GM12878 (cell line): ENCODE measurements at regions not wholly inside any gene's neighbourhood (a gene's known extent, or its start where the extent isn't known, plus 50 kb on each side); places are given as distances from the start of the nearest gene placed in this dataset.

Experiments used
- ATAC-seq: fragments of 200-7000 bp; cut with Tn5 transposase; 3 replicates; pipeline ENCODE4 v1.9.1; 2020; ENCODE audit warnings: mild to moderate bottlenecking, moderate library complexity
- BruUV-seq: library from RNA; stranded (reverse); fragments of 400-500 nt; replicated peaks from 2 replicates; lab custom pipeline; 2021; lab: Mats Ljungman, UMichigan
- CTCF ChIA-PET: fragments of 300-600 bp; sonication (Branson Sonifier 250); formaldehyde crosslinking; extraction: SDS; loops from one replicate; lab custom pipeline; 2021; ENCODE audit warnings: inconsistent platforms; lab: Yijun Ruan, JAX
- POLR2A ChIA-PET: fragments of 350-600 bp; formaldehyde crosslinking; extraction: SDS; loops from one replicate; lab custom pipeline; 2021; ENCODE audit warnings: inconsistent platforms; lab: Charles Lee
- RAD21 ChIA-PET: fragments of 300-600 bp; sonication (Branson Sonifier 250); formaldehyde crosslinking; loops from one replicate; lab custom pipeline; 2023; ENCODE audit warnings: antibody characterized with exemption; ENCODE audit not compliant: unreplicated experiment; lab: Charles Lee
- SMC1A ChIA-PET: fragments of 300-600 bp; sonication (Branson Sonifier 250); formaldehyde crosslinking; loops from one replicate; lab custom pipeline; 2023; ENCODE audit not compliant: unreplicated experiment, uncharacterized antibody; lab: Charles Lee
- DNase-seq: peaks from one replicate; pipeline ENCODE4 v3.0.0-alpha.2; 2011; ENCODE audit warnings: low read depth, low spot score
- FAIRE-seq: peaks from 3 replicates; lab custom pipeline; 2011; peaks lifted over from hg19 to GRCh38; lab: Jason Lieb, UNC
- H2AFZ ChIP-seq: 2 replicates; pipeline ENCODE4 v1.6.0; 2011; ENCODE audit warnings: low read depth, low read length, control low read depth; ENCODE audit not compliant: control insufficient read depth
- H3K27ac ChIP-seq: 2 replicates; pipeline ENCODE4 v1.5.1; 2011; ENCODE audit warnings: control low read depth; ENCODE audit not compliant: control insufficient read depth, insufficient read depth
- H3K27me3 ChIP-seq, 2 experiments: replicated peaks in 1 of 2; 2 replicates each; pipeline versions ENCODE4 v1.6.0 to v1.6.1; 2011; ENCODE audit warnings: low read length in 1 of 2; ENCODE audit not compliant: control insufficient read depth in 2 of 2, insufficient read depth in 2 of 2
- H3K36me3 ChIP-seq, 2 experiments: 2 replicates each; pipeline ENCODE4 v1.5.1; 2011; ENCODE audit warnings: low read length in 1 of 2; ENCODE audit not compliant: control insufficient read depth in 2 of 2, insufficient read depth in 2 of 2
- H3K4me1 ChIP-seq: 2 replicates; pipeline ENCODE4 v1.6.1; 2011; ENCODE audit warnings: mild to moderate bottlenecking, low read length, moderate library complexity, mixed read lengths; ENCODE audit not compliant: control insufficient read depth, insufficient read depth
- H3K4me2 ChIP-seq: 2 replicates; pipeline ENCODE4 v1.6.0; 2011; ENCODE audit warnings: control low read depth; ENCODE audit not compliant: control insufficient read depth, insufficient read depth
- H3K4me3 ChIP-seq: fragments of 200-600 bp; sonication (generic); 2 replicates; pipeline ENCODE4 v1.5.1; 2016
- H3K79me2 ChIP-seq: 2 replicates; pipeline ENCODE4 v1.6.0; 2011; ENCODE audit warnings: low read length; ENCODE audit not compliant: control insufficient read depth, insufficient read depth
- H3K9ac ChIP-seq: 2 replicates; pipeline ENCODE4 v1.8.0; 2011; ENCODE audit warnings: low read length, control low read depth, mixed read lengths; ENCODE audit not compliant: control insufficient read depth, insufficient read depth
- H3K9me3 ChIP-seq: replicated peaks from 3 replicates; pipeline ENCODE4 v1.5.1; 2011; ENCODE audit warnings: mild to moderate bottlenecking, low read length; ENCODE audit not compliant: control insufficient read depth, insufficient read depth
- H4K20me1 ChIP-seq: 2 replicates; pipeline ENCODE4 v1.6.0; 2011; ENCODE audit not compliant: control insufficient read depth, insufficient read depth
- BCL3 ChIP-seq: IDR thresholded peaks from 2 replicates; pipeline ENCODE4 v1.6.1; 2011; ENCODE audit warnings: borderline replicate concordance, low read depth, mild to moderate bottlenecking, moderate library complexity, low read length; ENCODE audit not compliant: insufficient read depth, poor library complexity, severe bottlenecking
- MYB ChIP-seq: fragments of 150-350 bp; IDR thresholded peaks from 2 replicates; pipeline ENCODE4 v1.6.1; 2014; ENCODE audit warnings: mild to moderate bottlenecking, low read depth, low read length, borderline replicate concordance
- PAX8 ChIP-seq: fragments of 450-650 bp; IDR thresholded peaks from 2 replicates; pipeline ENCODE4 v1.6.1; 2017; ENCODE audit warnings: mild to moderate bottlenecking, moderate library complexity
- PBX3 ChIP-seq: IDR thresholded peaks from 2 replicates; pipeline ENCODE4 v1.6.1; 2011; ENCODE audit warnings: mild to moderate bottlenecking, low read depth, low read length, moderate library complexity; ENCODE audit not compliant: insufficient replicate concordance
- SUZ12 ChIP-seq: fragments of 200-600 bp; sonication (generic); IDR thresholded peaks from one replicate; pipeline ENCODE4 v1.6.1; 2018; ENCODE audit warnings: antibody characterized with exemption, mild to moderate bottlenecking; ENCODE audit not compliant: unreplicated experiment
- WGBS: methylation state at CpG from one replicate; pipeline ENCODE4 v1.1.6; 2016; ENCODE audit warnings: low lambda C conversion rate; ENCODE audit not compliant: insufficient replicate concordance, insufficient coverage; ENCODE audit errors: missing lambda C conversion rate; 5-methylcytosine and 5-hydroxymethylcytosine counted together
- in situ Hi-C: fragments of 300-500 bp; cut with MboI; formaldehyde crosslinking; loops from 9 replicates; pipeline ENCODE4 v1.14.3; 2018; ENCODE audit warnings: mixed read lengths
- intact Hi-C: fragments of 100-400 bp; cut with micrococcal nuclease; formaldehyde crosslinking; loops from one replicate; pipeline ENCODE4 v1.14.2; 2022; ENCODE audit not compliant: unreplicated experiment

GRCh38 chr9:79485258-79485657 lies 86.5 kb upstream of the TLE4 start:
- no peaks in the 10 kb centered on the region for H3K79me2 ChIP-seq
- H3K4me2 ChIP-seq = no peak overlapping the region
- no peaks in the 10 kb centered on the region for H3K36me3 ChIP-seq
- no TSS peak for BruUV-seq
- intact Hi-C loops (no loop called here), in situ Hi-C loops (no loop called here)
- no peak for DNase-seq
- CTCF ChIA-PET = no interaction called here
- H3K4me3 ChIP-seq = no peak overlapping the region
- no peak overlapping the region for H3K9ac ChIP-seq
- FAIRE-seq = no peak
- H3K27ac ChIP-seq = no peak overlapping the region
- SMC1A ChIA-PET = no interaction called here
- H3K27me3 ChIP-seq = no peaks in the 10 kb centered on the region
- H4K20me1 ChIP-seq = no peaks in the 10 kb centered on the region
- 59% methylated on average over 3 of the region's 3 CpGs for WGBS
- POLR2A ChIA-PET = no interaction called here
- ATAC-seq = no peak
- no peak overlapping the region for H2AFZ ChIP-seq
- RAD21 ChIA-PET = no interaction called here
- H3K9me3 ChIP-seq = no peaks in the 10 kb centered on the region
- TF ChIP-seq PAX8 (no peak), SUZ12 (no peak), BCL3 (no peak), PBX3 (no peak), MYB (no peak)
- no peaks in the 10 kb centered on the region for H3K4me1 ChIP-seq
